ENCODE measurements at regions not wholly inside any gene's neighbourhood (a gene's known extent, or its start where the extent isn't known, plus 50 kb on each side); places are given as distances from the start of the nearest gene placed in this dataset.

- H3K27ac ChIP-seq: no peak overlapping the region
- H3K4me3 ChIP-seq: no peak overlapping the region
- intact Hi-C loops (cut with DNase I; ENCODE audit: low total_unique reads): no loop called here
These were observed 50.2 kb upstream of the THSD7B start for GRCh38 chr2:136715146-136715545.

GRCh38 chr2:136714452-136714951 lies 50.8 kb upstream of the THSD7B start:
- no peaks in the 10 kb centered on the region for H3K4me1 ChIP-seq
- DNase-seq (no peak), ATAC-seq (no peak)
- no peak for TF ChIP-seq POLR2A (IDR thresholded peaks at IDR 0.05)
- no peak for TF ChIP-seq CTCF (IDR thresholded peaks at IDR 0.05 in 4 of 5, conservative IDR thresholded peaks at IDR 0.05 in 1 of 5)
- H3K9me3 ChIP-seq: no peaks in the 10 kb centered on the region
- no peaks in the 10 kb centered on the region for H3K36me3 ChIP-seq
- no peaks in the 10 kb centered on the region for H3K27me3 ChIP-seq
- intact Hi-C loops (cut with DNase I; ENCODE audit: low total_unique reads): no loop called here
- H3K27ac ChIP-seq: no peak overlapping the region
- no peak overlapping the region for H3K4me3 ChIP-seq
- in situ Hi-C loops (cut with MboI; ENCODE audit: low sequenced_read_pairs in 4 of 4): no loop called here

More at GRCh38 chr2:136715146-136715545, 50.2 kb upstream of the THSD7B start:
- Histone ChIP-seq H3K4me1 (no peaks in the 10 kb centered on the region), H3K36me3 (no peaks in the 10 kb centered on the region), H3K9me3 (no peaks in the 10 kb centered on the region), H3K27me3 (no peaks in the 10 kb centered on the region)
- TF ChIP-seq POLR2A (IDR thresholded peaks at IDR 0.05): no peak
- TF ChIP-seq CTCF (IDR thresholded peaks at IDR 0.05 in 4 of 5, conservative IDR thresholded peaks at IDR 0.05 in 1 of 5): no peak
- in situ Hi-C loops (cut with MboI; ENCODE audit: low sequenced_read_pairs in 4 of 4): no loop called here
- ATAC-seq (no peak), DNase-seq (no peak)

- Histone ChIP-seq H3K36me3 (no peaks in the 10 kb centered on the region), H3K27ac (no peak overlapping the region), H3K4me3 (no peak overlapping the region), H3K9me3 (no peaks in the 10 kb centered on the region), H3K27me3 (no peaks in the 10 kb centered on the region), H3K4me1 (no peaks in the 10 kb centered on the region)
- in situ Hi-C loops (cut with MboI; ENCODE audit: low sequenced_read_pairs in 4 of 4) (no loop called here), intact Hi-C loops (cut with DNase I; ENCODE audit: low total_unique reads) (no loop called here)
- DNase-seq: no peak
- TF ChIP-seq POLR2A (IDR thresholded peaks at IDR 0.05) (no peak), CTCF (IDR thresholded peaks at IDR 0.05 in 4 of 5, conservative IDR thresholded peaks at IDR 0.05 in 1 of 5) (no peak)
- ATAC-seq: no peak
These were observed 51.6 kb upstream of the THSD7B start for GRCh38 chr2:136713739-136714138.

GRCh38 chr2:136705336-136705735 lies 60.0 kb upstream of the THSD7B start:
- TF ChIP-seq POLR2A (IDR thresholded peaks at IDR 0.05) (no peak), CTCF (IDR thresholded peaks at IDR 0.05 in 4 of 5, conservative IDR thresholded peaks at IDR 0.05 in 1 of 5) (no peak)
- H3K9me3 ChIP-seq: no peaks in the 10 kb centered on the region
- H3K27me3 ChIP-seq: no peaks in the 10 kb centered on the region
- no peaks in the 10 kb centered on the region for H3K36me3 ChIP-seq
- no peaks in the 10 kb centered on the region for H3K4me1 ChIP-seq
- in situ Hi-C loops (cut with MboI; ENCODE audit: low sequenced_read_pairs in 4 of 4) (no loop called here), intact Hi-C loops (cut with DNase I; ENCODE audit: low total_unique reads) (no loop called here)
- no peak overlapping the region for H3K27ac ChIP-seq
- ATAC-seq (no peak), DNase-seq (no peak)
- H3K4me3 ChIP-seq: no peak overlapping the region

- H3K36me3 ChIP-seq: no peaks in the 10 kb centered on the region
- intact Hi-C loops (cut with DNase I; ENCODE audit: low total_unique reads) (no loop called here), in situ Hi-C loops (cut with MboI; ENCODE audit: low sequenced_read_pairs in 4 of 4) (no loop called here)
- no peaks in the 10 kb centered on the region for H3K4me1 ChIP-seq
- H3K9me3 ChIP-seq: no peaks in the 10 kb centered on the region
- ATAC-seq (no peak), DNase-seq (no peak)
- no peak overlapping the region for H3K4me3 ChIP-seq
- TF ChIP-seq CTCF (IDR thresholded peaks at IDR 0.05 in 4 of 5, conservative IDR thresholded peaks at IDR 0.05 in 1 of 5) (no peak), POLR2A (IDR thresholded peaks at IDR 0.05) (no peak)
- no peak overlapping the region for H3K27ac ChIP-seq
- no peaks in the 10 kb centered on the region for H3K27me3 ChIP-seq
These were observed 62.1 kb upstream of the THSD7B start for GRCh38 chr2:136703214-136703613.
